ENCODE measurements at regions not wholly inside any gene's neighbourhood (a gene's known extent, or its start where the extent isn't known, plus 50 kb on each side); places are given as distances from the start of the nearest gene placed in this dataset.

- TF ChIP-seq CTCF (optimal IDR thresholded peaks at IDR 0.05 in 1 of 3, IDR thresholded peaks at IDR 0.05 in 1 of 3, conservative IDR thresholded peaks at IDR 0.05 in 1 of 3; ENCODE audit: extremely low read depth in 1 of 3, insufficient read depth in 2 of 3, low read length in 3 of 3) (no peak), EZH2 (IDR thresholded peaks at IDR 0.05; ENCODE audit: low read length) (no peak)
Observed at GRCh38 chr6:108796875-108797274, 51.3 kb upstream of the ARMC2 start.

Data from keratinocyte (primary cell).